Uterus (tissue), 2 donors: ENCODE measurements at regions not wholly inside any gene's neighbourhood (a gene's known extent, or its start where the extent isn't known, plus 50 kb on each side); places are given as distances from the start of the nearest gene placed in this dataset.

ENCODE experiments used
- CTCF ChIP-seq, 4 experiments: fragments of 200-600 bp in 2 of 4; fragments of 450-650 bp in 2 of 4; sonication (generic) in 2 of 4; IDR thresholded peaks; one replicate each; pipeline ENCODE4 v1.5.1; 2016 to 2019; ENCODE audit warnings: antibody characterized with exemption in 4 of 4, mild to moderate bottlenecking in 2 of 4, moderate library complexity in 1 of 4
- POLR2A ChIP-seq, 2 donors: fragments of 450-650 bp; IDR thresholded peaks; one replicate each; pipeline ENCODE4 v1.6.1; 2016; ENCODE audit warnings: antibody characterized with exemption in 2 of 2, mild to moderate bottlenecking in 1 of 2, moderate library complexity in 1 of 2

- TF ChIP-seq CTCF (IDR thresholded peaks at IDR 0.05) (no peak), POLR2A (IDR thresholded peaks at IDR 0.05) (no peak)
These were observed 67.3 kb upstream of the RXRA start for GRCh38 chr9:134258828-134259546.
